ENCODE measurements at regions not wholly inside any gene's neighbourhood (a gene's known extent, or its start where the extent isn't known, plus 50 kb on each side); places are given as distances from the start of the nearest gene placed in this dataset.

GRCh38 chr6:23879816-23880215 lies 246.2 kb upstream of the NRSN1 start:
- Mint-ChIP-seq H3K27me3 (no peaks in the 10 kb centered on the region), H3K9me3 (no peaks in the 10 kb centered on the region), H3K27ac (no peak overlapping the region), H3K4me1 (ENCODE audit: low read depth) (no peaks in the 10 kb centered on the region), H3K36me3 (ENCODE audit: low read depth) (no peaks in the 10 kb centered on the region), H3K4me3 (no peak overlapping the region)
- intact Hi-C loops (cut with micrococcal nuclease) = no loop called here

GRCh38 chr6:23890543-23891227 lies 235.3 kb upstream of the NRSN1 start:
- intact Hi-C loops (cut with micrococcal nuclease) = no loop called here
- no peaks in the 10 kb centered on the region for H3K4me1 Mint-ChIP-seq (ENCODE audit: low read depth)
- H3K36me3 Mint-ChIP-seq (ENCODE audit: low read depth) = no peaks in the 10 kb centered on the region
- H3K27me3 Mint-ChIP-seq = no peaks in the 10 kb centered on the region
- H3K4me3 Mint-ChIP-seq = no peak overlapping the region
- no peaks in the 10 kb centered on the region for H3K9me3 Mint-ChIP-seq
- H3K27ac Mint-ChIP-seq = no peak overlapping the region

GRCh38 chr6:23905133-23905815 lies 220.7 kb upstream of the NRSN1 start:
- H3K27ac Mint-ChIP-seq = no peak overlapping the region
- H3K4me3 Mint-ChIP-seq = no peak overlapping the region
- intact Hi-C loops (cut with micrococcal nuclease) = no loop called here
- no peaks in the 10 kb centered on the region for H3K4me1 Mint-ChIP-seq (ENCODE audit: low read depth)
- peaks cover 12% of the 10 kb centered on the region for H3K9me3 Mint-ChIP-seq
- no peaks in the 10 kb centered on the region for H3K36me3 Mint-ChIP-seq (ENCODE audit: low read depth)
- H3K27me3 Mint-ChIP-seq = no peaks in the 10 kb centered on the region

DNA sequence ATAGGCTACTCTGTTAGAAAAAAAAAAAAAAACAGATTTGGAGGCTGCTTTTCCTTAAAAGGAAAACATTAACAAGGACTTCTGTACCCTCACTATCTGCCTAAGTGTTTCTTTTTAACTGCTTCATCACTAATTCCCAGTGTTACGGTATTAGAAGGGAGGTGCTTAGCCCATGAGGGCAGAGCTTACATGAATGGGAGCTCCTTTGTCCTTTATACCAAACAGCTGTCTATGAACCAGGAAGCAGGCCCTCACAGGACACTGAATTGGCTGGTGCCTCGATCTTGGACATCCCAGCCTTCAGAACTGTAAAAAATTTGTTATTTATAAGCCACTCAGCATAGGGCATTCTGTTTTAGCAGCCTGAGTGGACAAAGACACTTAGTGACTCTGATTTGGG lies 215.6 kb upstream of the NRSN1 start:
- no peak overlapping the region for H3K27ac Mint-ChIP-seq
- no peaks in the 10 kb centered on the region for H3K4me1 Mint-ChIP-seq (ENCODE audit: low read depth)
- H3K36me3 Mint-ChIP-seq (ENCODE audit: low read depth) = no peaks in the 10 kb centered on the region
- intact Hi-C loops (cut with micrococcal nuclease) = no loop called here
- peaks cover 13% of the 10 kb centered on the region for H3K9me3 Mint-ChIP-seq
- no peaks in the 10 kb centered on the region for H3K27me3 Mint-ChIP-seq
- no peak overlapping the region for H3K4me3 Mint-ChIP-seq

GRCh38 chr6:23927935-23928334 lies 198.1 kb upstream of the NRSN1 start:
- Mint-ChIP-seq H3K4me3 (no peak overlapping the region), H3K36me3 (ENCODE audit: low read depth) (no peaks in the 10 kb centered on the region), H3K27me3 (no peaks in the 10 kb centered on the region), H3K27ac (no peak overlapping the region), H3K9me3 (peaks cover 10% of the 10 kb centered on the region), H3K4me1 (ENCODE audit: low read depth) (no peaks in the 10 kb centered on the region)
- intact Hi-C loops (cut with micrococcal nuclease) = no loop called here

DNA sequence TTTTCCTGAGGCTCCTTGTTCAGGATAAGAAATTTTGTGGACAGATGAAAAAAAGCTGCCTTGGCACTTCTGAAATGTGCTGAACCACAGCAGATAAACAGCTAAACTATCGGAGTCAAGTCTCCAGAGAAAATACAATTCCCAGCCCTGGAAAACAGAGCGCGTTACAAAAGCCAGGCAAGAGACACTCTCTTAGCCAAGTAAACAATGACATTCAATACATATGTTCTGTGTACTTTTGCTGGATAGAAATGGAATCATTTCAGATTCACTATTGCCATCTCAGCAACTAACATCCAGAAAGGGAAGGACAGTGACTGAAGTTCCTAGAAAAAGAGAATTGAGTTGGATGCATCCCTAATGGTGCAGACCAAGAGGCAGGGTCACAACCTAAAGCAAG lies 196.8 kb upstream of the NRSN1 start:
- Mint-ChIP-seq H3K36me3 (ENCODE audit: low read depth) (no peaks in the 10 kb centered on the region), H3K27ac (no peak overlapping the region), H3K9me3 (peaks cover 10% of the 10 kb centered on the region), H3K4me1 (ENCODE audit: low read depth) (no peaks in the 10 kb centered on the region), H3K27me3 (no peaks in the 10 kb centered on the region), H3K4me3 (no peak overlapping the region)
- intact Hi-C loops (cut with micrococcal nuclease) = no loop called here

GRCh38 chr6:23940466-23940865 lies 185.5 kb upstream of the NRSN1 start:
- Mint-ChIP-seq H3K27me3 (no peaks in the 10 kb centered on the region), H3K27ac (no peak overlapping the region), H3K4me1 (ENCODE audit: low read depth) (no peaks in the 10 kb centered on the region), H3K9me3 (peaks cover 34% of the 10 kb centered on the region), H3K36me3 (ENCODE audit: low read depth) (no peaks in the 10 kb centered on the region), H3K4me3 (no peak overlapping the region)
- intact Hi-C loops (cut with micrococcal nuclease) = no loop called here

DNA sequence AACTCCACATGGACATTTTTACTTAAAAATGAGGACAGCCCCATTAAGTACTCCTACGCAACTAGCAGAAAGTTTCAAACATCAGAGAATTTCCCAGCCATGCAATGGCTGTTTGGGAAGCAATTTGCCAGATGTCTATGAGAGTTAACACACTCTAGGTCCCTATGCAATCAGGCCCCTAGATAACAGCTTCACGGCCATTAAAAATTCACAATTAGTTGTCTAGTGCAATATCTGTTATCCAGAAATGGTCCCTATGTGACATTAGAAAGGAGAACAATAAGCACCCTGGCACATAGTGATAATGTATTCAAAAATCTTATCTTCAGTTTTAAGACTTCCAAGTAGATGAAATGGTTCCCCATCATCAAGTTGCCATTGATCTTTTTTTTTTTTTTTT lies 174.3 kb upstream of the NRSN1 start:
- H3K4me3 Mint-ChIP-seq = no peak overlapping the region
- intact Hi-C loops (cut with micrococcal nuclease) = no loop called here
- no peaks in the 10 kb centered on the region for H3K27me3 Mint-ChIP-seq
- no peaks in the 10 kb centered on the region for H3K36me3 Mint-ChIP-seq (ENCODE audit: low read depth)
- no peaks in the 10 kb centered on the region for H3K9me3 Mint-ChIP-seq
- no peak overlapping the region for H3K27ac Mint-ChIP-seq
- H3K4me1 Mint-ChIP-seq (ENCODE audit: low read depth) = no peaks in the 10 kb centered on the region

GRCh38 chr6:23952245-23952644 lies 173.8 kb upstream of the NRSN1 start:
- H3K4me1 Mint-ChIP-seq (ENCODE audit: low read depth) = no peaks in the 10 kb centered on the region
- no peaks in the 10 kb centered on the region for H3K9me3 Mint-ChIP-seq
- H3K27ac Mint-ChIP-seq = no peak overlapping the region
- no peaks in the 10 kb centered on the region for H3K27me3 Mint-ChIP-seq
- intact Hi-C loops (cut with micrococcal nuclease) = no loop called here
- H3K36me3 Mint-ChIP-seq (ENCODE audit: low read depth) = no peaks in the 10 kb centered on the region
- H3K4me3 Mint-ChIP-seq = no peak overlapping the region

DNA sequence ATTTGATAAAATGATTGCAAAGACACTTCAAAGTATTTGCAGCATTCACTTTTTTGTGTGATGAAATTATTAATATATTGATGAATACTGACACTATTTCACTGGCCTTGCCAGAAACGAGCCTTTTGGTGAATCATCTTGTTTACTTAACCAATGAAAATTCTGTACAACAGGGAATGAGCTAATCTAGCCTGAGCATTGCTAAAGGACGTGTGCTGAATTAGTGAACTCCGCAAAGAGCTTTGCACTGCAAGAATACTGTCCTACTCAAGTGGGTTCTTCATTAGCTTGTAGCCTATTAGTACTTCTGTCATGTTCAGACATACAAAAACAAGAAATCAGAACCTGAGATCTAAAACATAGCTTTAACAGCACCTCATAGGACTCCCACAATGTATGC lies 172.0 kb upstream of the NRSN1 start:
- H3K27me3 Mint-ChIP-seq = no peaks in the 10 kb centered on the region
- H3K4me3 Mint-ChIP-seq = no peak overlapping the region
- peaks cover 4% of the 10 kb centered on the region for H3K9me3 Mint-ChIP-seq
- H3K27ac Mint-ChIP-seq = no peak overlapping the region
- H3K4me1 Mint-ChIP-seq (ENCODE audit: low read depth) = no peaks in the 10 kb centered on the region
- H3K36me3 Mint-ChIP-seq (ENCODE audit: low read depth) = no peaks in the 10 kb centered on the region
- intact Hi-C loops (cut with micrococcal nuclease) = no loop called here

- H3K4me1 Mint-ChIP-seq (ENCODE audit: low read depth) = no peaks in the 10 kb centered on the region
- H3K9me3 Mint-ChIP-seq = peaks cover 9% of the 10 kb centered on the region
- H3K36me3 Mint-ChIP-seq (ENCODE audit: low read depth) = no peaks in the 10 kb centered on the region
- H3K27ac Mint-ChIP-seq = no peak overlapping the region
- no peak overlapping the region for H3K4me3 Mint-ChIP-seq
- intact Hi-C loops (cut with micrococcal nuclease) = no loop called here
- H3K27me3 Mint-ChIP-seq = no peaks in the 10 kb centered on the region
Measured at GRCh38 chr6:23957017-23957416, 169.0 kb upstream of the NRSN1 start.

- intact Hi-C loops (cut with micrococcal nuclease) = no loop called here
- H3K4me3 Mint-ChIP-seq = no peak overlapping the region
- no peaks in the 10 kb centered on the region for H3K27me3 Mint-ChIP-seq
- peaks cover 10% of the 10 kb centered on the region for H3K9me3 Mint-ChIP-seq
- H3K36me3 Mint-ChIP-seq (ENCODE audit: low read depth) = no peaks in the 10 kb centered on the region
- H3K4me1 Mint-ChIP-seq (ENCODE audit: low read depth) = no peaks in the 10 kb centered on the region
- H3K27ac Mint-ChIP-seq = no peak overlapping the region
Measured at GRCh38 chr6:23964865-23965264, 161.2 kb upstream of the NRSN1 start.

DNA sequence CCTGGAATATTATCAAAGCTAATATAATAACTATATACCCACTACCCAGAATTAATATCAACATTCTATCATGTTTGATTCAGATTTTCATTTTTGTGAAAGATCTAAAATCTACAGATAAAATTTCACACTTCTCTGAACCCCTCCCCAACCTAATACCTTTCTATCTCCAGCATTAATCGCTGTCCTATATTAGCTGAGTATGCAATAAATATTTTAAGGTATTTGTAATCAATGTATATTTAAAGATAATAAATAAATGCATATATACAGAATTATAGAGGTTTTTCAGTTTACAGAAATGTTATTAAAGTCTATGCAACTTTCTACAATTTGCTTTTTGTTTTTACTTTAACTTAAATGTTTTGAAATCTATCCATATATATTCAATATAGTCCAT lies 156.7 kb upstream of the NRSN1 start:
- peaks cover 20% of the 10 kb centered on the region for H3K9me3 Mint-ChIP-seq
- no peaks in the 10 kb centered on the region for H3K27me3 Mint-ChIP-seq
- intact Hi-C loops (cut with micrococcal nuclease) = no loop called here
- no peak overlapping the region for H3K4me3 Mint-ChIP-seq
- H3K4me1 Mint-ChIP-seq (ENCODE audit: low read depth) = no peaks in the 10 kb centered on the region
- no peak overlapping the region for H3K27ac Mint-ChIP-seq
- no peaks in the 10 kb centered on the region for H3K36me3 Mint-ChIP-seq (ENCODE audit: low read depth)

- Mint-ChIP-seq H3K4me1 (ENCODE audit: low read depth) (no peaks in the 10 kb centered on the region), H3K27ac (no peak overlapping the region), H3K4me3 (no peak overlapping the region), H3K27me3 (no peaks in the 10 kb centered on the region), H3K36me3 (ENCODE audit: low read depth) (no peaks in the 10 kb centered on the region), H3K9me3 (peaks cover 8% of the 10 kb centered on the region)
- intact Hi-C loops (cut with micrococcal nuclease) = no loop called here
Measured at GRCh38 chr6:23977706-23978105, 148.3 kb upstream of the NRSN1 start.

DNA sequence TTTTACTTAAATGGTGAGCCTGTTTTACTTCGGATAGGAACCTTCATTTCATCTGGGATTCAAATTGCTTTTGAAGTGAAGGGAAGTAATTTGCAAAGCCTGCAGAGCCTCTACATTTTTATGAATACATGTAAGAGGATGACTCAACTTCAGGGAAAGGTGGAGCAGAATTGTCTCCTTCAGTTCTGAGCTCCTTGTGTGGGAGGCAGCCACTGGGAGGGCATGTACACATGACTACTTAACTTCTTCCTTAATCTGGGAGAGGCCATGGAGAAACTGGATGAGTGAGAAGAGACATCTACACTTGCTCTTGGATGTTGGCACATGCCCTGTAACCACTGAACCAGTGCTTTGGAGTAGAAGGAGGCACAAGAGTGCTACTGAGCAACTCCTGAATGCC lies 145.1 kb upstream of the NRSN1 start:
- Mint-ChIP-seq H3K4me1 (ENCODE audit: low read depth) (no peaks in the 10 kb centered on the region), H3K27ac (no peak overlapping the region), H3K36me3 (ENCODE audit: low read depth) (no peaks in the 10 kb centered on the region), H3K9me3 (peaks cover 8% of the 10 kb centered on the region), H3K27me3 (no peaks in the 10 kb centered on the region), H3K4me3 (no peak overlapping the region)
- intact Hi-C loops (cut with micrococcal nuclease) = no loop called here

Measured in dendritic cell treated with granulocyte-macrophage colony-stimulating factor and Interleukin-4, amounts not matched to agents 40 ng/mL and 50 ng/mL, for 4 days (primary cell).